Upper lobe of left lung (tissue), 6 donors: ENCODE measurements at regions not wholly inside any gene's neighbourhood (a gene's known extent, or its start where the extent isn't known, plus 50 kb on each side); places are given as distances from the start of the nearest gene placed in this dataset.

Experiments
- ATAC-seq, 2 donors: fragments of 200-7000 bp; cut with Tn5 transposase; one replicate each; pipeline ENCODE4 v1.9.1; 2022; ENCODE audit warnings: mild to moderate bottlenecking in 2 of 2, moderate library complexity in 2 of 2; ENCODE audit not compliant: low FRiP score in 2 of 2
- DNase-seq, 2 donors: peaks; one replicate each; pipeline ENCODE4 v3.0.0-alpha.2; 2019 to 2020
- H3K27ac ChIP-seq, 4 donors: fragments of 200-600 bp; sonication (generic); one replicate each; pipeline ENCODE4 v1.5.1; 2016 to 2019
- H3K27me3 ChIP-seq, 4 donors: fragments of 200-600 bp; sonication (generic); one replicate each; pipeline ENCODE4 v1.5.1; 2017 to 2019
- H3K36me3 ChIP-seq, 4 donors: fragments of 200-600 bp; sonication (generic); one replicate each; pipeline ENCODE4 v1.5.1; 2016 to 2019
- H3K4me1 ChIP-seq, 4 donors: fragments of 200-600 bp; sonication (generic); one replicate each; pipeline ENCODE4 v1.5.1; 2018 to 2019
- H3K4me3 ChIP-seq, 4 donors: fragments of 200-600 bp; sonication (generic); one replicate each; pipeline ENCODE4 v1.5.1; 2017 to 2019; ENCODE audit warnings: mild to moderate bottlenecking in 2 of 4, moderate library complexity in 1 of 4
- H3K9me3 ChIP-seq, 4 donors: fragments of 200-600 bp; sonication (generic); one replicate each; pipeline ENCODE4 v1.5.1; 2018 to 2019
- EP300 ChIP-seq, 4 donors: sonication (generic); formaldehyde crosslinking; IDR thresholded peaks; one replicate each; pipeline ENCODE4 v1.5.1; 2017; ENCODE audit warnings: antibody characterized with exemption in 4 of 4, control low read depth in 2 of 4
- POLR2A ChIP-seq, 4 donors: fragments of 450-650 bp; IDR thresholded peaks; one replicate each; pipeline ENCODE4 v1.5.1; 2016 to 2017; ENCODE audit warnings: antibody characterized with exemption in 4 of 4, mild to moderate bottlenecking in 2 of 4
- POLR2AphosphoS5 ChIP-seq, 2 donors: sonication (generic); formaldehyde crosslinking; IDR thresholded peaks; one replicate each; pipeline ENCODE4 v1.5.1; 2017; ENCODE audit warnings: antibody characterized with exemption in 2 of 2
- WGBS, 2 donors: methylation state at CpG; one replicate each; pipeline ENCODE4 v1.1.5; 2017 to 2018; 5-methylcytosine and 5-hydroxymethylcytosine counted together
- TF ChIP-seq, protein P1 (sequence below), 6 experiments: fragments of 450-650 bp in 4 of 6; fragments of 200-600 bp in 2 of 6; sonication (generic) in 2 of 6; IDR thresholded peaks; one replicate each; pipeline ENCODE4 v1.5.1; 2016 to 2019; ENCODE audit warnings: antibody characterized with exemption in 6 of 6
- donor health status: DM: no; HTN: no; CAD: no; lungs with moderate emphysema.
- donor health status: DM: no; HTN: yes; CAD: no; lungs with severe emphysema.

DNA sequence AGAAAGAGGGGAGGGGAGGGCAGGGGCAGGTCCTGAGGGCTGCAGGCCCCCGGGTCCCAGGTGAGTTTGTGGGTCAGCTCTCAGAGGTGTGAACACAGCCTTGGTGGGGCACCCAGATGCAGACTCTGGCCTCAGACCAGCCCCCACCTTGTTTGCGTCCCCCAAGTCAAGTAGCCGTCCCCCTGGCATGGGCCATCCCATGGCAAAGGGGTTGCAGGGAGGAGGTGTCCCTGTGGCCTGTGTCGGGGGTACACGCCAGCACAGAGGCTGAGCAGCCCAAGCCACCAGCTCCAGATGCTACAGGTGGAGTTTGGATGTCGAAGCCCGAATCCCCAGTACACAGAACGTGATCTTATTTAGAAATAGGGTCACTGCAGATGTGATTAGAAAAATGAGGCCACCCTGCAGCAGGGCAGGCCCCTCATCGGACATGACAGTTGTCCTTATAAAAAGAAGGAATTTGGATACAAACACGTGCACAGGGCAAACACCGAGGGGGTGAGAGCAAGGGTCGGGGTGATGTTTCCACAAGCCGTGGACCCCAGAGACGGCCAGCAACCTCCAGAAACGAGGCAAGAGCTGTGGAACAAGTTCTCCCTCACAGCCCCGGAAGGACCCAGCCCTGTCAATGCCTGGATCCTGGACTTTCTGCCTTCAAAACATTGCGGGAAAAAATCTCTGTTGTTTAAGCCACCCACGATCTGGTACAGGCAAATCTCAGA is 141.2 kb upstream of the C14orf180 start:
- WGBS, 2 donors: 84 to 91% methylated on average over 18 of the region's 18 CpGs

DNA sequence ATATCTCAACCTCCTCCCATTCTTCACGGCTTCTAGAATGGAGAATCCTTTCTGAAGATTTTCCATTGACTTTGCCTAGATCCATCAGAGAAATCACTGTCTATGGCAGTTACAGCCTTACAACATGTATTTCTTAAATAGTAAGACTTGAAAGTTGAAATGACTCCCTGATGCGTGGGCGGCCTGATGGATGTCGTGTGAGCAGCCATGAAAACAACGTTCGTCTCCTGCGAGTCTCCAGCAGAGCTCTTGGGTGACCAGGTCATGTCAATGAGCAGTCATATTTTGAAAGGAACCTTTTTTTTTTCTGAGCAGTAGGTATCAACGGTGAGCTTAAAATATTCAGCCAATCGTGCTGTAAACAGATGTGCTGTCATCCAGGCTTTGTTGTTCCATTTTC is 139.9 kb upstream of the C14orf180 start:
- DNase-seq (no peak), ATAC-seq (no peak)
- no peak for TF ChIP-seq POLR2A (IDR thresholded peaks at IDR 0.05)
- H3K4me3 ChIP-seq: no peak overlapping the region
- no peaks in the 10 kb centered on the region for H3K27me3 ChIP-seq
- H3K4me1 ChIP-seq: peaks cover 16 to 20% (median 18%) of the 10 kb centered on the region in 4 donors
- H3K27ac ChIP-seq: no peak overlapping the region
- no peaks in the 10 kb centered on the region for H3K36me3 ChIP-seq
- H3K9me3 ChIP-seq: no peaks in the 10 kb centered on the region
- 77 to 81% methylated on average over 9 of the region's 9 CpGs for WGBS, 2 donors

More for the DNA sequence above, 141.2 kb upstream of the C14orf180 start:
- peaks cover 16 to 20% (median 18%) of the 10 kb centered on the region in 4 donors for H3K4me1 ChIP-seq
- no peak overlapping the region for H3K27ac ChIP-seq
- no peak for ATAC-seq
- no peak overlapping the region for H3K4me3 ChIP-seq
- TF ChIP-seq POLR2AphosphoS5 (IDR thresholded peaks at IDR 0.05) (no peak), EP300 (IDR thresholded peaks at IDR 0.05) (no peak), POLR2A (IDR thresholded peaks at IDR 0.05) (no peak)
- TF ChIP-seq, protein P1, sequence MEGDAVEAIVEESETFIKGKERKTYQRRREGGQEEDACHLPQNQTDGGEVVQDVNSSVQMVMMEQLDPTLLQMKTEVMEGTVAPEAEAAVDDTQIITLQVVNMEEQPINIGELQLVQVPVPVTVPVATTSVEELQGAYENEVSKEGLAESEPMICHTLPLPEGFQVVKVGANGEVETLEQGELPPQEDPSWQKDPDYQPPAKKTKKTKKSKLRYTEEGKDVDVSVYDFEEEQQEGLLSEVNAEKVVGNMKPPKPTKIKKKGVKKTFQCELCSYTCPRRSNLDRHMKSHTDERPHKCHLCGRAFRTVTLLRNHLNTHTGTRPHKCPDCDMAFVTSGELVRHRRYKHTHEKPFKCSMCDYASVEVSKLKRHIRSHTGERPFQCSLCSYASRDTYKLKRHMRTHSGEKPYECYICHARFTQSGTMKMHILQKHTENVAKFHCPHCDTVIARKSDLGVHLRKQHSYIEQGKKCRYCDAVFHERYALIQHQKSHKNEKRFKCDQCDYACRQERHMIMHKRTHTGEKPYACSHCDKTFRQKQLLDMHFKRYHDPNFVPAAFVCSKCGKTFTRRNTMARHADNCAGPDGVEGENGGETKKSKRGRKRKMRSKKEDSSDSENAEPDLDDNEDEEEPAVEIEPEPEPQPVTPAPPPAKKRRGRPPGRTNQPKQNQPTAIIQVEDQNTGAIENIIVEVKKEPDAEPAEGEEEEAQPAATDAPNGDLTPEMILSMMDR (IDR thresholded peaks at IDR 0.05): no peak
- H3K36me3 ChIP-seq: no peaks in the 10 kb centered on the region
- no peaks in the 10 kb centered on the region for H3K9me3 ChIP-seq
- H3K27me3 ChIP-seq: no peaks in the 10 kb centered on the region
- DNase-seq: peak in 1 of 2 donors; percentile 51

DNA sequence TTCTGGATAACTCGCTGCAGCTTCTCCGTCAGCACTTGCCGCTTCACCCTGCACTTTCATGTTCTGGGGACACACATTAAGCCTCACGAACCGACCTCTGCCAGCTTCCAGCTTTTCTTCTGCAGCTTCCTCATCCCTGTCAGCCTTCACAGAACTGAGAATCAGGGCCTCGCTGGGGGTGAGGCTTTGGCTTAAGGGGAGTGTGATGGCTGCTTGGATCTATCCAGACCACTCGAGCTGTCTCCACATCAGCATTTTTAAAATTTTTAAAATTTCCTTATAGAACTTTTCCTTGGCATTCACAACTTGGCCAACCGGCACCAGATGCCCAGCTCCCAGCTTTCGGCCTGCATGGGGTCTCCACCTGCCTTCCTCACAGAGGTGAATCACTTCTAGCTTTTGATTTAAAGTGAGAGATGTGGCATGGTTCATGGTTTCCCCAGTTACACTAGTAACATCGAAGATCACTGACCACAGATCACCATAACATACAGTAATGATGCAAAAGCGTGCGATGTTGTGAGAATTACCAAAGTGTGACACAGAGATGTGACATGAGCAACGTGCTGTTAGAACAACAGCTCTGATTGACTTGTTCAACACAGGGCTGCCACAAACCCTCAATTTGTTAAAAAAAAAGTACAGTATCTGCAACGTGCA is 139.1 kb upstream of the C14orf180 start:
- ATAC-seq (no peak), DNase-seq (no peak)

DNA sequence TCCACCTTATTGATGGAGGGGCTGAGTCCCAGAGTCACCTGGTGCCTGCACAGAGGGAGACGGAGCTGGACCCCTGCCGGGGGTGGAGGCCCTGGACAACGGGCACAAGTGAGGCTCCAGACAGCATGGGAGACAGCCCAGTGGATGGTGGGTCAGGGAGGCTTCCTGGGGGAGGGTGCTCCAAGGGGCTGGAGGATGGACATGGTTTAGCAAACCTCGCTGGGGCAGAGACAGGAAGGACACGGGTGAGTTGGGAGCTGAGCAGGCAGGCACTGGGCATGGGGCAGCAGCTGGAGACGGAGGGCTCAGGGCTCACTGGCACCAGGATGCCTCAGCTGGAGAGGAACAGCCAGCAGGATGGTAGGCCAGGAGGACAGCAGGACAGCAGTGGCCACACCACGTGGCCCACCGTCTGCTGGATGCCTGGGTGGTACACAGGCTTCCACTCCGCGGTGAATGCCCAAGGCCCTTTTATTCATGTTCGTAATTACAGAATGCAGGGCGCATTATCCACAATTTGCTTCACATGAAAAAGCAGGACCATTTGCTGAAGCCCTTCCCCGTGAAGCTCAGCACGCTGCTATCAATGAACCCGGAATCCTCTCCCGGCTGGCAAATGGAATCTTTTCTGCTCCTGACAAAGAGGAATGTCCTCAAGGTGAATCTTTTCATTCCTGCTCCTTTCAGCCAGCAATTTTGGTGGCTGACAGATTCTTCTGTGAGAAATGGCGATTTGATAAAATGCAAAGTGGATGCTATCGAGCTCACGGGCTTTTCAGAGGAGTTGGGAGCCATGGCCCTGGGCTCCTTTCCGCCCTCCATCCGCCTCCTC is 138.1 kb upstream of the C14orf180 start:
- H3K36me3 ChIP-seq: no peaks in the 10 kb centered on the region
- no peak for ATAC-seq
- H3K4me3 ChIP-seq: no peak overlapping the region
- H3K9me3 ChIP-seq: no peaks in the 10 kb centered on the region
- no peak for TF ChIP-seq POLR2A (IDR thresholded peaks at IDR 0.05)
- TF ChIP-seq, protein P1 (IDR thresholded peaks at IDR 0.05): no peak
- TF ChIP-seq EP300 (IDR thresholded peaks at IDR 0.05): no peak
- no peak for TF ChIP-seq POLR2AphosphoS5 (IDR thresholded peaks at IDR 0.05)
- H3K27me3 ChIP-seq: no peaks in the 10 kb centered on the region
- 90 to 94% methylated on average over 19 of the region's 21 CpGs for WGBS, 2 donors
- no peak overlapping the region for H3K27ac ChIP-seq
- H3K4me1 ChIP-seq: peaks cover 9 to 11% (median 10%) of the 10 kb centered on the region in 4 donors
- DNase-seq: peak; percentile 15 to 56

More for the DNA sequence above, 139.1 kb upstream of the C14orf180 start:
- no peaks in the 10 kb centered on the region for H3K9me3 ChIP-seq
- no peak overlapping the region for H3K27ac ChIP-seq
- H3K4me1 ChIP-seq: peaks cover 16 to 20% (median 18%) of the 10 kb centered on the region in 4 donors
- no peaks in the 10 kb centered on the region for H3K27me3 ChIP-seq
- H3K4me3 ChIP-seq: no peak overlapping the region
- 84 to 93% methylated on average over 14 of the region's 14 CpGs for WGBS, 2 donors
- TF ChIP-seq POLR2A (IDR thresholded peaks at IDR 0.05): no peak
- TF ChIP-seq, protein P1 (IDR thresholded peaks at IDR 0.05): no peak
- H3K36me3 ChIP-seq: no peaks in the 10 kb centered on the region

DNA sequence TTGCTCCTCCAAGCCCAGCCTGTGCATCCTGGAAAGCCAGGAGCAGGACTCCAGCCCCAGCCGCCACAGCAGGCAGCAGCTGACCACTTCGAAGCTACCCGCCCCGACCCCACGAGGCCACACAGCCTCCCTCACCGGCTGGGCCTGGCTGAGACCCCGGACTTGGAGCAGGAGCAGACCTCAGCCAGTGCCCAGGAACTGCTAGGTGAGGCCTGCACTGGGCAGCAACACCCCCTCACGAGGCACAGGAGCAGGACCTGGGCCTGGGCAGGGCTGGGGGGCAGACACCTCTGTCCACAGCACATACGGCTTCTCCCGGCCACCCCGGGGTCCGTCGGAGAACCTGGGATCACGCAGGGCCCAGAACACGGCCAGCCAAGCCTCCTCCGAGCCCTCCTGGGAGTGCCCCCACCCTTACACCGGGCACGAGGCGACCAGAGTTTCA is 137.4 kb upstream of the C14orf180 start:
- ATAC-seq: no peak

More for the DNA sequence above, 137.4 kb upstream of the C14orf180 start:
- 60 to 90% methylated on average over 2 to 15 of the region's 19 CpGs for WGBS, 2 donors
- DNase-seq: peak; percentile 13 to 75
- Histone ChIP-seq H3K9me3 (no peaks in the 10 kb centered on the region), H3K4me3 (no peak overlapping the region), H3K4me1 (peaks cover 3 to 5% (median 3%) of the 10 kb centered on the region in 4 donors), H3K27me3 (no peaks in the 10 kb centered on the region), H3K36me3 (no peaks in the 10 kb centered on the region), H3K27ac (no peak overlapping the region)
- TF ChIP-seq POLR2AphosphoS5 (IDR thresholded peaks at IDR 0.05) (no peak), EP300 (IDR thresholded peaks at IDR 0.05) (no peak), POLR2A (IDR thresholded peaks at IDR 0.05) (no peak)
- TF ChIP-seq, protein P1 (IDR thresholded peaks at IDR 0.05): no peak
